ENCODE measurements at regions not wholly inside any gene's neighbourhood (a gene's known extent, or its start where the extent isn't known, plus 50 kb on each side); places are given as distances from the start of the nearest gene placed in this dataset.

DNA sequence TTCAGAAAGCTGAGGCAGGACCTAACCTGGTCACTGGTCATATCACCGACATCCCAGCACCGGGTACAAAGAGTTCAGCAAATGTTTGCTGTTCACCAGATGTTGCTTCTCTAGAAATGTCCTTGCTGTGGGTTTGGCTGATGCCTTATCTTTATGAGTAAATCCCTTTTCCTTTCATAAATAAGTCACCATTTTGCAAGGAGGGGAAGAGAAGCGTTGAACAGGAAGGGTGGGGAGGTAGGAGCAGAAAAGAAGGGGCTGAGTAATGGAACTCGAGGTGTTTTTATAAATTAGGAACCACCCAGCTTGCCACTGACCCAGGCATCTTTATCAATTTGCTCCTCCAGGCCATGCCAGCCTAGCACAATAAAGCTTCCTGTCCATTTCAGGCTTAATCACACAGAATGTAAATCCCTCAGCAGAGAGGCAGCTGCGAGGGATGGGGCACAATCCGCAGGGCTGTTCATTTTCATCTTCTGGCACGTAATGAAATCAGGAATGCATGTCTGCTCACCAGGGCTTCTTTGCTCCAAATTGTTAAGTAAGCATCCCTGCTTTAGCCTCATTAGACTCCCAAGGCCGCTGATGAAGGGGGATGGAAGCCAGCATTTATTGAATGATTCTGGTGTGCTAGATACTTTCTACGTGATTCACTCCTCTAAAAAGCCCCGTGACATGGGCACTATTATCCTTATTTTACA lies 371.9 kb upstream of the CHD6 start:
- no peak overlapping the region for H3K27ac Mint-ChIP-seq
- H3K27me3 Mint-ChIP-seq: peaks cover 3% of the 10 kb centered on the region
- TF ChIP-seq, protein P1, sequence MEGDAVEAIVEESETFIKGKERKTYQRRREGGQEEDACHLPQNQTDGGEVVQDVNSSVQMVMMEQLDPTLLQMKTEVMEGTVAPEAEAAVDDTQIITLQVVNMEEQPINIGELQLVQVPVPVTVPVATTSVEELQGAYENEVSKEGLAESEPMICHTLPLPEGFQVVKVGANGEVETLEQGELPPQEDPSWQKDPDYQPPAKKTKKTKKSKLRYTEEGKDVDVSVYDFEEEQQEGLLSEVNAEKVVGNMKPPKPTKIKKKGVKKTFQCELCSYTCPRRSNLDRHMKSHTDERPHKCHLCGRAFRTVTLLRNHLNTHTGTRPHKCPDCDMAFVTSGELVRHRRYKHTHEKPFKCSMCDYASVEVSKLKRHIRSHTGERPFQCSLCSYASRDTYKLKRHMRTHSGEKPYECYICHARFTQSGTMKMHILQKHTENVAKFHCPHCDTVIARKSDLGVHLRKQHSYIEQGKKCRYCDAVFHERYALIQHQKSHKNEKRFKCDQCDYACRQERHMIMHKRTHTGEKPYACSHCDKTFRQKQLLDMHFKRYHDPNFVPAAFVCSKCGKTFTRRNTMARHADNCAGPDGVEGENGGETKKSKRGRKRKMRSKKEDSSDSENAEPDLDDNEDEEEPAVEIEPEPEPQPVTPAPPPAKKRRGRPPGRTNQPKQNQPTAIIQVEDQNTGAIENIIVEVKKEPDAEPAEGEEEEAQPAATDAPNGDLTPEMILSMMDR (IDR thresholded peaks at IDR 0.05; ENCODE audit: unreplicated experiment): no peak
- no peak overlapping the region for H3K4me3 Mint-ChIP-seq (ENCODE audit: low read depth)
- no peak for DNase-seq (ENCODE audit: low spot score, unreplicated experiment)
- H3K36me3 Mint-ChIP-seq (ENCODE audit: insufficient read depth): no peaks in the 10 kb centered on the region
- H3K9me3 Mint-ChIP-seq (ENCODE audit: low read depth): peaks cover 10% of the 10 kb centered on the region
- H3K4me1 Mint-ChIP-seq (ENCODE audit: low read depth): no peaks in the 10 kb centered on the region

DNA sequence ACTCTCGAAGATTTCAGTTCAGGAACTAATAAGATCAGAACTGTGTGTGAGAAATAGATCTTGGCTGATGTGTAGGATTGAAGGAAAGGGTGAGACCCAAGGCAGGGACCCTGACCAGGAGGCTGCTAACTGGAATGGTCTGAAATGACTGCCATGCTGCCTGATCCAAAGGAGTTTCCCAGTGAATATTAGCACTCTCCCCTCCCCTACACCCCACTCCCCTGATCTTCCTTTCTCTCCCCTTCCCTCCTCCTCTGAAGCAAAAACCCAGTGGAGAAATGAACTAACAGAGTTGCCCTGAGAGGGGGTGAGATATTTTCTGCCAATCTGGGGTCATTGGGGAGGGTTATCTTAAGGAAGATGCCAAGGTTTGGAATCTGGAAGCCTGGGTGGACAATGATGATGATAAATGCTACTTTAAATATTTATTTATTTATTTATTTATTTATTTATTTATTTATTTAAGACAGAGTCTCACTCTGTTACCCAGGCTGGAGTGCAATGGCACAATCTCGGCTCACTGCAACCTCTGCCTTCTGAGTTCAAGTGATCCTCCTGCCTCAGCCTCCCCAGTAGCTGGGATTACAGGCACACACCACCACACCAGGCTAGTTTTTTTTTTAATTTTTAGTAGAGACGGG lies 371.0 kb upstream of the CHD6 start:
- Mint-ChIP-seq H3K4me1 (ENCODE audit: low read depth) (no peaks in the 10 kb centered on the region), H3K27ac (no peak overlapping the region), H3K27me3 (peaks cover 3% of the 10 kb centered on the region), H3K9me3 (ENCODE audit: low read depth) (peaks cover 6% of the 10 kb centered on the region), H3K36me3 (ENCODE audit: insufficient read depth) (no peaks in the 10 kb centered on the region), H3K4me3 (ENCODE audit: low read depth) (no peak overlapping the region)
- DNase-seq (ENCODE audit: low spot score, unreplicated experiment): no peak
- TF ChIP-seq, protein P1 (IDR thresholded peaks at IDR 0.05; ENCODE audit: unreplicated experiment): no peak

DNA sequence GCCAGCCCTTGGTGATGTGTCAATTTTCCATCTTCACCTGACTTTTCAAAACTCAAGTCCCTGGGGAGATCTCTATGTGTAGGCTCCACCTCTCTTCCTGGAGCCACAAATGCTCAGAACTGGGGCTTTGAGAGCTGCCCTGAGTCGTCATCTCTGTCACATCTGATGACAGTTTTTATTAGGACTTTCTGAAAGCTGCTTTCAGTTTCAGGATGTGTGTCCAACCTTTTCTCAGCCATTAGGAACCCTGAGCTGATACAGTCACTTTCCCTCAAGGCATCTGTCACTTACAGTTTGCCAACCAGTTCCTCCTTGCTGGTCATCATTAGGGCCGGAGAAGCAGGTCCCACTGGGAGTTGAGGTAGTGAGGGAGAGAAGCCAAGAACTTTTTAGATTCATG lies 365.9 kb upstream of the CHD6 start:
- no peak overlapping the region for H3K4me3 Mint-ChIP-seq (ENCODE audit: low read depth)
- H3K9me3 Mint-ChIP-seq (ENCODE audit: low read depth): peaks cover 6% of the 10 kb centered on the region
- no peaks in the 10 kb centered on the region for H3K4me1 Mint-ChIP-seq (ENCODE audit: low read depth)

DNA sequence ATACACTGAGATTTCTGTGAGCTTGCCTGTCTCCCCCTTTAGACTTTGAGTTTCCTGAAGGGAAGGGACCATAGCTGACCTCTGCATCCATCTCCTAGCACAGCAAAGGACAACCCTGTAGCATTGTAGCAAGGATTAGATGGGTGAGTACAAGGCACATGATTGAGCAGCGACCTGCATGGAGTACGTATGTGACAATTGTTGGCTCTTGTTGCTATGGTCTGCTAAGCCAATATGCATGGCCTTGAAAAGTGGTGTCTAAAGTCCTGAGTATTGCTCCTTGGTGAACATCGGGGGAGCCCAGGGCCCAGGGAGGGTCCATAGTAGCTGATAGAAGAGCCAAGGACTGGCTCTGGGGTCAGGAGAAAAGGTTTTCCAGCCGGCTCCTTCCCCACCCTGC lies 365.0 kb upstream of the CHD6 start:
- TF ChIP-seq, protein P1 (IDR thresholded peaks at IDR 0.05; ENCODE audit: unreplicated experiment): no peak
- no peaks in the 10 kb centered on the region for H3K36me3 Mint-ChIP-seq (ENCODE audit: insufficient read depth)
- no peak for DNase-seq (ENCODE audit: low spot score, unreplicated experiment)
- no peaks in the 10 kb centered on the region for H3K4me1 Mint-ChIP-seq (ENCODE audit: low read depth)
- peaks cover 6% of the 10 kb centered on the region for H3K9me3 Mint-ChIP-seq (ENCODE audit: low read depth)
- no peak overlapping the region for H3K4me3 Mint-ChIP-seq (ENCODE audit: low read depth)
- H3K27me3 Mint-ChIP-seq: peaks cover 5% of the 10 kb centered on the region
- no peak overlapping the region for H3K27ac Mint-ChIP-seq

More for the DNA sequence above, 365.9 kb upstream of the CHD6 start:
- no peak for DNase-seq (ENCODE audit: low spot score, unreplicated experiment)
- Mint-ChIP-seq H3K27ac (no peak overlapping the region), H3K36me3 (ENCODE audit: insufficient read depth) (no peaks in the 10 kb centered on the region), H3K27me3 (peaks cover 5% of the 10 kb centered on the region)
- TF ChIP-seq, protein P1 (IDR thresholded peaks at IDR 0.05; ENCODE audit: unreplicated experiment): no peak

DNA sequence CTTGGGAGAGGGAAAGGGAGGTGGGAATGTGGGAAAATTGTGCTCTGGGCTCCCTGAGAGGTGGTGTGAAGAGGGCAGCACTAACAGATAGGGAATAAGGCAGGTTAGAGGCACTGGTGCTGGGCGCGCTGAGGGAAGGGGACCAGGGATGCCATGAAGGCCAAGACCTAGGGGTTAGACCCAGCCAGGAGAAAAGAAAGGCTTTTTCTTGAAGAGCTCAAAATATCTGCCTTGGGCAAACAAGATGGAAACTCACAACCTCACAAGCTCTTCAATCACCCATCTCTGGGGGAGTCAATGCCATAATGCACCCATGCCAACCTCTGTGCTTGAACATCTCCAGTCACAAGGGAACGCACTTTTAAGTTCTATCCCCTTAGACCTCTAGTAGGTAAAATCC lies 363.6 kb upstream of the CHD6 start:
- DNase-seq (ENCODE audit: low spot score, unreplicated experiment): no peak
- Mint-ChIP-seq H3K27me3 (peaks cover 10% of the 10 kb centered on the region), H3K27ac (no peak overlapping the region), H3K36me3 (ENCODE audit: insufficient read depth) (no peaks in the 10 kb centered on the region), H3K4me3 (ENCODE audit: low read depth) (no peak overlapping the region), H3K9me3 (ENCODE audit: low read depth) (no peaks in the 10 kb centered on the region), H3K4me1 (ENCODE audit: low read depth) (no peaks in the 10 kb centered on the region)
- TF ChIP-seq, protein P1 (IDR thresholded peaks at IDR 0.05; ENCODE audit: unreplicated experiment): no peak

Data from progenitor cell of endocrine pancreas (in vitro differentiated cells).